Endodermal cell (in vitro differentiated cells): ENCODE measurements at regions not wholly inside any gene's neighbourhood (a gene's known extent, or its start where the extent isn't known, plus 50 kb on each side); places are given as distances from the start of the nearest gene placed in this dataset.

ENCODE experiments used
- DNase-seq: peaks from one replicate; pipeline ENCODE4 v3.0.0-alpha.2; 2017
- H3K27ac ChIP-seq: 2 replicates; pipeline ENCODE4 v1.5.1; 2013; ENCODE audit warnings: mild to moderate bottlenecking, low read depth, low read length, moderate library complexity
- H3K27me3 ChIP-seq: 2 replicates; pipeline ENCODE4 v1.6.1; 2013; ENCODE audit warnings: mild to moderate bottlenecking, low read length, moderate library complexity; ENCODE audit not compliant: insufficient read depth, control insufficient read depth, poor library complexity, severe bottlenecking
- H3K36me3 ChIP-seq: 2 replicates; pipeline ENCODE4 v1.7.0; 2013; ENCODE audit warnings: mild to moderate bottlenecking, low read length, moderate library complexity; ENCODE audit not compliant: control insufficient read depth, insufficient read depth
- H3K4me1 ChIP-seq: one replicate; pipeline ENCODE4 v1.7.0; 2013; ENCODE audit warnings: low read length; ENCODE audit not compliant: control insufficient read depth, insufficient read depth
- H3K4me3 ChIP-seq: 2 replicates; pipeline ENCODE4 v1.5.1; 2013; ENCODE audit warnings: mild to moderate bottlenecking, low read length, moderate library complexity
- H3K9ac ChIP-seq: 2 replicates; pipeline ENCODE4 v1.6.1; 2013; ENCODE audit warnings: mild to moderate bottlenecking, low read length, moderate library complexity; ENCODE audit not compliant: poor library complexity, severe bottlenecking; ENCODE audit errors: extremely low read depth
- H3K9me3 ChIP-seq: 2 replicates; pipeline ENCODE4 v1.6.1; 2013; ENCODE audit warnings: mild to moderate bottlenecking, low read length, moderate library complexity; ENCODE audit not compliant: control insufficient read depth
- H3K27ac Mint-ChIP-seq: 2 replicates; pipeline ENCODE4 v1.8.0; 2020; ENCODE audit warnings: mixed read lengths
- H3K27me3 Mint-ChIP-seq: 2 replicates; pipeline ENCODE4 v1.8.0; 2021; ENCODE audit warnings: mild to moderate bottlenecking, mixed read lengths; ENCODE audit not compliant: insufficient read depth
- H3K36me3 Mint-ChIP-seq: 2 replicates; pipeline ENCODE4 v1.8.0; 2020; ENCODE audit warnings: low read depth, mixed read lengths
- H3K4me1 Mint-ChIP-seq: 2 replicates; pipeline ENCODE4 v1.8.0; 2020; ENCODE audit warnings: mixed read lengths
- H3K4me3 Mint-ChIP-seq: 2 replicates; pipeline ENCODE4 v1.8.0; 2020; ENCODE audit warnings: mild to moderate bottlenecking, moderate library complexity, mixed read lengths
- H3K9me3 Mint-ChIP-seq: 2 replicates; pipeline ENCODE4 v1.8.0; 2020; ENCODE audit warnings: mild to moderate bottlenecking, mixed read lengths
- CTCF ChIP-seq: fragments of 200-600 bp; sonication (generic); conservative IDR thresholded peaks from 2 replicates; pipeline ENCODE4 v1.5.0; 2021; ENCODE audit warnings: antibody characterized with exemption, mild to moderate bottlenecking
- WGBS, 2 experiments: methylation state at CpG; one replicate each; pipeline versions ENCODE4 v1.1.5 to v1.1.7; 2013; ENCODE audit warnings: missing lambda C conversion rate in 2 of 2, mixed read lengths in 1 of 2; ENCODE audit not compliant: insufficient coverage in 1 of 2, insufficient read length in 1 of 2; 5-methylcytosine and 5-hydroxymethylcytosine counted together

- peaks cover 2% of the 10 kb centered on the region for H3K4me1 Mint-ChIP-seq
- no peak overlapping the region for H3K4me3 Mint-ChIP-seq
- Histone ChIP-seq H3K4me1 (no peaks in the 10 kb centered on the region), H3K9me3 (no peaks in the 10 kb centered on the region), H3K36me3 (no peaks in the 10 kb centered on the region), H3K27me3 (no peaks in the 10 kb centered on the region), H3K4me3 (no peak overlapping the region), H3K27ac (no peak overlapping the region), H3K9ac (no peak overlapping the region)
- DNase-seq: no peak
- WGBS, 2 experiments: 65 to 73% methylated on average over 4 of the region's 4 CpGs
- no peaks in the 10 kb centered on the region for H3K27me3 Mint-ChIP-seq
- no peaks in the 10 kb centered on the region for H3K36me3 Mint-ChIP-seq
- H3K9me3 Mint-ChIP-seq: no peaks in the 10 kb centered on the region
- TF ChIP-seq CTCF: no peak
- no peak overlapping the region for H3K27ac Mint-ChIP-seq
These were observed 466.3 kb upstream of the ONECUT1 start for GRCh38 chr15:53256457-53256856.

- no peak overlapping the region for H3K4me3 Mint-ChIP-seq
These were observed 465.9 kb upstream of the ONECUT1 start for GRCh38 chr15:53256043-53256442.

GRCh38 chr15:53251996-53252395 lies 461.9 kb upstream of the ONECUT1 start:
- DNase-seq: no peak
- Histone ChIP-seq H3K27me3 (no peaks in the 10 kb centered on the region), H3K9ac (no peak overlapping the region), H3K4me1 (peaks cover 7% of the 10 kb centered on the region), H3K27ac (no peak overlapping the region), H3K36me3 (no peaks in the 10 kb centered on the region), H3K4me3 (no peak overlapping the region), H3K9me3 (no peaks in the 10 kb centered on the region)
- WGBS, 2 experiments: 91 to 92% methylated on average over 4 to 8 of the region's 8 CpGs
- H3K27ac Mint-ChIP-seq: no peak overlapping the region
- no peak for TF ChIP-seq CTCF
- peaks cover 11% of the 10 kb centered on the region for H3K4me1 Mint-ChIP-seq
- no peak overlapping the region for H3K4me3 Mint-ChIP-seq
- H3K36me3 Mint-ChIP-seq: no peaks in the 10 kb centered on the region
- no peaks in the 10 kb centered on the region for H3K27me3 Mint-ChIP-seq
- no peaks in the 10 kb centered on the region for H3K9me3 Mint-ChIP-seq

More at GRCh38 chr15:53256043-53256442, 465.9 kb upstream of the ONECUT1 start:
- Histone ChIP-seq H3K4me3 (no peak overlapping the region), H3K4me1 (no peaks in the 10 kb centered on the region), H3K36me3 (no peaks in the 10 kb centered on the region), H3K9ac (no peak overlapping the region), H3K27ac (no peak overlapping the region), H3K9me3 (no peaks in the 10 kb centered on the region), H3K27me3 (no peaks in the 10 kb centered on the region)
- WGBS, 2 experiments: 76 to 82% methylated on average over 4 to 6 of the region's 6 CpGs
- no peak for DNase-seq
- Mint-ChIP-seq H3K27me3 (no peaks in the 10 kb centered on the region), H3K27ac (no peak overlapping the region), H3K36me3 (no peaks in the 10 kb centered on the region), H3K9me3 (no peaks in the 10 kb centered on the region), H3K4me1 (peaks cover 2% of the 10 kb centered on the region)
- peak; percentile 52 for TF ChIP-seq CTCF
